Left ventricle myocardium inferior (tissue), 1 donor: ENCODE measurements at regions not wholly inside any gene's neighbourhood (a gene's known extent, or its start where the extent isn't known, plus 50 kb on each side); places are given as distances from the start of the nearest gene placed in this dataset.

ENCODE experiments used
- DNase-seq: peaks from one replicate; pipeline ENCODE4 v3.0.0-alpha.2; 2020
- H3K27ac ChIP-seq: fragments of 200-600 bp; replicated peaks from 2 replicates; pipeline ENCODE4 v1.8.0; 2021
- H3K27me3 ChIP-seq: fragments of 200-600 bp; 2 replicates; pipeline ENCODE4 v1.8.0; 2021; ENCODE audit warnings: low read depth
- H3K36me3 ChIP-seq: fragments of 200-600 bp; 2 replicates; pipeline ENCODE4 v1.8.0; 2021
- H3K4me1 ChIP-seq: fragments of 200-600 bp; 2 replicates; pipeline ENCODE4 v1.8.0; 2021
- H3K4me3 ChIP-seq: fragments of 200-600 bp; 2 replicates; pipeline ENCODE4 v1.8.0; 2021; ENCODE audit warnings: mild to moderate bottlenecking, moderate library complexity
- H3K9me3 ChIP-seq: fragments of 200-600 bp; replicated peaks from 2 replicates; pipeline ENCODE4 v1.8.0; 2021
- intact Hi-C: fragments of 100-400 bp; cut with micrococcal nuclease; formaldehyde crosslinking; loops from one replicate; pipeline ENCODE4 v1.11.0; 2022
- TF ChIP-seq, protein P1 (sequence below): fragments of 200-600 bp; IDR thresholded peaks from 2 replicates; pipeline ENCODE4 v1.8.0; 2021; ENCODE audit warnings: antibody characterized with exemption, mild to moderate bottlenecking, borderline replicate concordance
- donor health status: DM: no; HTN: yes; CAD: no; lungs with severe emphysema.

DNA sequence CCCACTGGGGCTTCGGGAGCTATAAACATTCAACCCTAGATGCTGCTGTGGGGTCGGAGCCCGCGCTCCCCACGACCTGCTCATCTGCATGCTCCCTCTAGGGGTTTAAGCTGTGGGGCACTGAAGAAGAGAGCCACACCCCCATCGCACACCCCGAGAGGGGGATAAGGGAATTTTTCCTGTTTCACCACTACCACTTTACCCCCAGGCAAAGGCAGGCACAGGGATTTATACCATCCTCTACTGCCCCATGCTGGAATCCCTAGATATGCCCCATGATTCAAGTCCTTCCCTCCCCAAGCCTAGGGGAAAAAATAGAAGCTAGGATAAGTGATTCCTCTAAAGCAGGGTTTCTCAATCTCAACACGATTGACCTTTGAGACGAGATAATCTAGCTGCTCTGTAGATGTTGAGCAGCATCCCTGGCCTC lies 59.9 kb upstream of the CCDC60 start:
- Histone ChIP-seq H3K4me1 (no peaks in the 10 kb centered on the region), H3K4me3 (no peak overlapping the region), H3K36me3 (no peaks in the 10 kb centered on the region), H3K27ac (no peak overlapping the region), H3K9me3 (no peaks in the 10 kb centered on the region), H3K27me3 (no peaks in the 10 kb centered on the region)
- TF ChIP-seq, protein P1, sequence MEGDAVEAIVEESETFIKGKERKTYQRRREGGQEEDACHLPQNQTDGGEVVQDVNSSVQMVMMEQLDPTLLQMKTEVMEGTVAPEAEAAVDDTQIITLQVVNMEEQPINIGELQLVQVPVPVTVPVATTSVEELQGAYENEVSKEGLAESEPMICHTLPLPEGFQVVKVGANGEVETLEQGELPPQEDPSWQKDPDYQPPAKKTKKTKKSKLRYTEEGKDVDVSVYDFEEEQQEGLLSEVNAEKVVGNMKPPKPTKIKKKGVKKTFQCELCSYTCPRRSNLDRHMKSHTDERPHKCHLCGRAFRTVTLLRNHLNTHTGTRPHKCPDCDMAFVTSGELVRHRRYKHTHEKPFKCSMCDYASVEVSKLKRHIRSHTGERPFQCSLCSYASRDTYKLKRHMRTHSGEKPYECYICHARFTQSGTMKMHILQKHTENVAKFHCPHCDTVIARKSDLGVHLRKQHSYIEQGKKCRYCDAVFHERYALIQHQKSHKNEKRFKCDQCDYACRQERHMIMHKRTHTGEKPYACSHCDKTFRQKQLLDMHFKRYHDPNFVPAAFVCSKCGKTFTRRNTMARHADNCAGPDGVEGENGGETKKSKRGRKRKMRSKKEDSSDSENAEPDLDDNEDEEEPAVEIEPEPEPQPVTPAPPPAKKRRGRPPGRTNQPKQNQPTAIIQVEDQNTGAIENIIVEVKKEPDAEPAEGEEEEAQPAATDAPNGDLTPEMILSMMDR: peak; percentile 33
- DNase-seq: no peak
- intact Hi-C loops: no loop called here

DNA sequence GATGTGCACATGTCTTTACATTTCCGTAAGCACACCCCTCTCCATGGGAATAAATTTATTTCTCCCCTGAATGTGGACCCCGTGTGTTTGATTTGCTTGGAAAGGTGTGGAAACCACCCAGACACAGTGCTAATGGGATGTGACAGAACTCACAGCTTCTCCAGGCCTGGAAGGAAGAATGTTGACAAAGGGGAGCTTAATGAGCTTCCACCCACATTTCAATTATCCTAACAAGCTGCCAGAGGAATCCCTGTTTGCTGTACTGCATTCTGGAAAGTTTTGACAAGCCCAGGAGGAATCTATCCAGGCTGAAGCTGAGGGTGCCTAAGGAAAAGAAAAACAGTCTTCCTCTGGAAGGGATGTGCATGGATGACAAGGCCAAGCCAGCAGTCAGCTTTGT lies 51.2 kb upstream of the CCDC60 start:
- H3K27ac ChIP-seq: no peak overlapping the region
- intact Hi-C loops: no loop called here
- no peak for DNase-seq
- no peak overlapping the region for H3K4me3 ChIP-seq
- H3K9me3 ChIP-seq: peaks cover 3% of the 10 kb centered on the region
- no peaks in the 10 kb centered on the region for H3K36me3 ChIP-seq
- H3K4me1 ChIP-seq: no peaks in the 10 kb centered on the region
- TF ChIP-seq, protein P1: no peak
- H3K27me3 ChIP-seq: no peaks in the 10 kb centered on the region
